ENCODE measurements at regions not wholly inside any gene's neighbourhood (a gene's known extent, or its start where the extent isn't known, plus 50 kb on each side); places are given as distances from the start of the nearest gene placed in this dataset.

DNA sequence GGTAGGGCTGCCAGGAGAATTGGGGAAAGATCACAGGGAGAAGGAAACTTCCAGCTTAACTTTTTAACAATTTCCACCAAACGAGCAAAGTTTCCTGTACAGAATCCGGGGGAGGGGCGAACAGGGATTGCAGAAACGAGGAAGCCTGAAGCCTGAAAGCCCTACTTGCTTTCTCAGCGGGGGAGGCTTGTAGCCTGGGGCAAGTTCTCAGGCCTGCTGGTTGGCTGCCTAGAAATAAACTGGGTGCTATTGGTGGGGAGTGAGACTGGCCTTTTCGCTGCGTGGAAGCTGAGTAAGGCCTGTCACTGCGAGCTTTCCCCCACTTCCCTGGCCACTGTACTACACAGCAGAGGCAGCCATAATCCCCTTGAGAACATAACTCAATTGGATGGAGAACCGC, 110.8 kb upstream of the ATP8A1 start:
- ChIA-PET POLR2A (ENCODE audit: partially characterized antibody) (interaction anchor here (0.8 to 1.6 kb wide), 2 partner anchors 11 to 111 kb away, joined by 3 read pairs; no protein-coding TSS in a partner anchor), CTCF (ENCODE audit: partially characterized antibody) (interaction anchor here (0.6 to 3.4 kb wide), 39 partner anchors 7 to 613 kb away, joined by 3 to 17 read pairs (median 5); partner anchors contain the start of gene ATP8A1)
- Histone ChIP-seq H2AFZ (ENCODE audit: low read length) (0 out of 2 replicates have a peak overlapping the region, but pooled peaks have one; percentile 61), H2BK5ac (ENCODE audit: low read depth, low read length) (no peak overlapping the region), H3K14ac (ENCODE audit: insufficient read length) (no peak overlapping the region), H2BK15ac (ENCODE audit: low read length) (no peak overlapping the region), H2BK12ac (ENCODE audit: low read depth, low read length) (peak overlapping the region; percentile 71; the same call in 1 of the 2 replicates), H4K20me1 (replicated peaks in 1 of 2; ENCODE audit: control insufficient read depth in 1 of 2, insufficient read depth in 2 of 2, low read length in 2 of 2) (no peaks in the 10 kb centered on the region), H4K8ac (ENCODE audit: extremely low read depth, insufficient read depth, low read length) (0 out of 2 replicates have a peak overlapping the region, but pooled peaks have one; percentile 46), H3K79me1 (ENCODE audit: low read depth, low read length) (no peaks in the 10 kb centered on the region), H3K4ac (replicated peaks; ENCODE audit: insufficient read length, low read depth, low read length) (no peak overlapping the region), H3K4me2 (ENCODE audit: insufficient read depth in 1 of 2, low read depth in 2 of 2, low read length in 2 of 2) (no peak overlapping the region), H3K4me3 (ENCODE audit: extremely low read depth in 1 of 4, insufficient read depth in 2 of 4, low read depth in 3 of 4, low read length in 4 of 4) (no peak overlapping the region), H3K23me2 (ENCODE audit: low read depth, low read length) (no peaks in the 10 kb centered on the region), H3K23ac (ENCODE audit: insufficient read length) (no peak overlapping the region), H4K91ac (replicated peaks; ENCODE audit: insufficient read length, low read length) (no peak overlapping the region), H3K27me3 (replicated peaks in 1 of 4; ENCODE audit: control insufficient read depth in 3 of 4, extremely low read depth in 1 of 4, insufficient read depth in 3 of 4, low read length in 3 of 4) (no peaks in the 10 kb centered on the region), H3K56ac (replicated peaks; ENCODE audit: insufficient read length, low read depth, low read length) (no peak overlapping the region), H3K18ac (ENCODE audit: extremely low read depth, low read length) (no peak overlapping the region; the same call in 1 of the 2 replicates), H3K9ac (replicated peaks in 1 of 4; ENCODE audit: extremely low read depth in 1 of 4, low read depth in 3 of 4, low read length in 3 of 4) (no peak overlapping the region), H3K4me1 (replicated peaks in 1 of 4; ENCODE audit: control insufficient read depth in 3 of 4, insufficient read depth in 4 of 4, low read length in 3 of 4) (no peaks in the 10 kb centered on the region), H2BK120ac (replicated peaks; ENCODE audit: low read depth, low read length) (no peak overlapping the region), H3K79me2 (ENCODE audit: control insufficient read depth in 1 of 2, insufficient read depth in 2 of 2, low read length in 2 of 2) (no peaks in the 10 kb centered on the region), H3K9me3 (ENCODE audit: insufficient read depth in 2 of 2, low read depth in 1 of 2, low read length in 1 of 2) (no peaks in the 10 kb centered on the region), H4K5ac (ENCODE audit: insufficient read length, low read depth, low read length) (no peak overlapping the region), H2BK20ac (ENCODE audit: low read length) (0 out of 2 replicates have a peak overlapping the region, but pooled peaks have one; percentile 48), H3K27ac (ENCODE audit: low read depth, low read length) (no peak overlapping the region), H3K36me3 (ENCODE audit: control insufficient read depth in 2 of 4, insufficient read depth in 4 of 4, low read length in 3 of 4) (no peaks in the 10 kb centered on the region), H2AK5ac (ENCODE audit: low read depth, low read length) (no peak overlapping the region)
- FAIRE-seq (no peak), DNase-seq (ENCODE audit: low read depth in 1 of 2, low spot score in 2 of 2) (no peak)
- WGBS, 2 experiments (ENCODE audit: extremely low coverage in 1 of 2, insufficient coverage in 1 of 2, insufficient read length in 1 of 2, insufficient replicate concordance in 2 of 2, low coverage in 1 of 2, low lambda C conversion rate in 2 of 2, missing lambda C conversion rate in 1 of 2): 91% methylated on average over 8 of the region's 9 CpGs; no CpG with 5 or more reads in 1 of the 2 experiments
- TF ChIP-seq TEAD4 (IDR thresholded peaks at IDR 0.05; ENCODE audit: low read depth, low read length) (no peak), EGR1 (IDR thresholded peaks at IDR 0.05; ENCODE audit: borderline replicate concordance, low read depth, low read length) (no peak), BRCA1 (IDR thresholded peaks at IDR 0.05; ENCODE audit: low read depth, low read length) (no peak), GABPA (IDR thresholded peaks at IDR 0.05; ENCODE audit: borderline replicate concordance, insufficient read depth, low read length) (no peak), RBBP5 (IDR thresholded peaks at IDR 0.05; ENCODE audit: borderline replicate concordance, low read depth, low read length) (no peak), BCL11A (IDR thresholded peaks at IDR 0.05; ENCODE audit: low read depth in 2 of 2, low read length in 2 of 2) (no peak), EP300 (IDR thresholded peaks at IDR 0.05; ENCODE audit: borderline replicate concordance in 1 of 2, low read depth in 2 of 2, low read length in 2 of 2) (no peak), MAFK (IDR thresholded peaks at IDR 0.05; ENCODE audit: low read depth, low read length) (no peak), POLR2A (IDR thresholded peaks at IDR 0.05; ENCODE audit: control extremely low read depth in 1 of 2, low read depth in 2 of 2, low read length in 2 of 2) (no peak), SAP30 (IDR thresholded peaks at IDR 0.05; ENCODE audit: insufficient read depth, insufficient replicate concordance, low read length) (no peak), SIRT6 (IDR thresholded peaks at IDR 0.05; ENCODE audit: low read length) (no peak)
- TF ChIP-seq, protein P1, sequence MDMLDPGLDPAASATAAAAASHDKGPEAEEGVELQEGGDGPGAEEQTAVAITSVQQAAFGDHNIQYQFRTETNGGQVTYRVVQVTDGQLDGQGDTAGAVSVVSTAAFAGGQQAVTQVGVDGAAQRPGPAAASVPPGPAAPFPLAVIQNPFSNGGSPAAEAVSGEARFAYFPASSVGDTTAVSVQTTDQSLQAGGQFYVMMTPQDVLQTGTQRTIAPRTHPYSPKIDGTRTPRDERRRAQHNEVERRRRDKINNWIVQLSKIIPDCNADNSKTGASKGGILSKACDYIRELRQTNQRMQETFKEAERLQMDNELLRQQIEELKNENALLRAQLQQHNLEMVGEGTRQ (IDR thresholded peaks at IDR 0.05; ENCODE audit: low read length): no peak
